A549 (cell line): ENCODE measurements at regions not wholly inside any gene's neighbourhood (a gene's known extent, or its start where the extent isn't known, plus 50 kb on each side); places are given as distances from the start of the nearest gene placed in this dataset.
A peak's percentile ranks its signal among the peaks of the same experiment; 100 is the strongest.

Source experiments
- ATAC-seq, 2 experiments: fragments of 200-7000 bp in 1 of 2; fragments of >200 bp in 1 of 2; cut with Nextera tagmentation in 1 of 2; cut with Tn5 transposase in 1 of 2; 3 replicates each; pipeline versions ENCODE4 v1.8.0 to v1.9.1; 2018 to 2020; ENCODE audit warnings: mild to moderate bottlenecking in 1 of 2, moderate library complexity in 1 of 2
- CTCF ChIA-PET: fragments of 300-600 bp; sonication (Branson Sonifier 250); formaldehyde crosslinking; extraction: SDS; loops from one replicate; lab custom pipeline; 2021; ENCODE audit warnings: antibody characterized with exemption, inconsistent platforms; lab: Yijun Ruan, JAX
- POLR2A ChIA-PET: fragments of 350-600 bp; formaldehyde crosslinking; extraction: SDS; loops from one replicate; lab custom pipeline; 2021; ENCODE audit warnings: antibody characterized with exemption, inconsistent platforms; lab: Yijun Ruan, JAX
- DNase-seq, 2 experiments: peaks; one replicate each; pipeline versions ENCODE4 v3.0.0 to v3.0.0-alpha.2; 2011 to 2016; ENCODE audit warnings: low read depth in 1 of 2, low spot score in 1 of 2
- FAIRE-seq: peaks from 2 replicates; lab custom pipeline; 2011; peaks lifted over from hg19 to GRCh38; lab: Jason Lieb, UNC
- H3K27ac ChIP-seq, 2 experiments: fragments of >200 bp; sonication (Bioruptor Twin); formaldehyde crosslinking; 3 replicates each; pipeline ENCODE4 v1.5.1; 2016 to 2017
- H3K4me1 ChIP-seq: fragments of >200 bp; sonication (Bioruptor Twin); formaldehyde crosslinking; 3 replicates; pipeline ENCODE4 v1.6.1; 2016
- H3K4me2 ChIP-seq: fragments of >200 bp; sonication (Bioruptor Twin); formaldehyde crosslinking; 3 replicates; pipeline ENCODE4 v1.6.1; 2016
- H3K4me3 ChIP-seq: fragments of >200 bp; sonication (Bioruptor Twin); formaldehyde crosslinking; 3 replicates; pipeline ENCODE4 v1.5.1; 2016
- H3K9me3 ChIP-seq: fragments of >200 bp; sonication (Bioruptor Twin); formaldehyde crosslinking; 3 replicates; pipeline ENCODE4 v1.6.1; 2016
- ATOH8 ChIP-seq: fragments of 250-450 bp; sonication (Bioruptor Pico); IDR thresholded peaks from 2 replicates; pipeline ENCODE4 v1.5.0; 2020; ENCODE audit warnings: low read depth, mild to moderate bottlenecking, moderate library complexity
- CBX2 ChIP-seq: fragments of 200-600 bp; sonication (generic); IDR thresholded peaks from 2 replicates; pipeline ENCODE4 v1.6.1; 2016; ENCODE audit warnings: low read depth, mild to moderate bottlenecking, borderline replicate concordance
- CEBPB ChIP-seq, 2 experiments: fragments of >200 bp in 1 of 2; sonication (Bioruptor Twin) in 1 of 2; formaldehyde crosslinking in 1 of 2; IDR thresholded peaks; 2 replicates each; pipeline ENCODE4 v1.6.1; 2012 to 2016
- CHD2 ChIP-seq: fragments of 150-350 bp; IDR thresholded peaks from 2 replicates; pipeline ENCODE4 v1.6.1; 2014; ENCODE audit warnings: low read length; ENCODE audit not compliant: partially characterized antibody
- EP300 ChIP-seq, 2 experiments: fragments of >200 bp; sonication (Bioruptor Twin); formaldehyde crosslinking; IDR thresholded peaks; 2 replicates in 1 of 2; 3 replicates in 1 of 2; pipeline ENCODE4 v1.6.1; 2016 to 2017
- FOSL2 ChIP-seq, 2 experiments: fragments of 450-650 bp in 1 of 2; fragments of >200 bp in 1 of 2; sonication (Bioruptor Twin) in 1 of 2; formaldehyde crosslinking; IDR thresholded peaks; 2 replicates each; pipeline versions ENCODE4 v1.5.0 to v1.6.1; 2016 to 2020; ENCODE audit warnings: mild to moderate bottlenecking in 1 of 2, moderate library complexity in 1 of 2
- FOXS1 ChIP-seq: fragments of 250-450 bp; sonication (Bioruptor Pico); IDR thresholded peaks from 2 replicates; pipeline ENCODE4 v1.5.0; 2020; ENCODE audit warnings: mild to moderate bottlenecking, moderate library complexity
- GATA3 ChIP-seq: IDR thresholded peaks from 2 replicates; pipeline ENCODE4 v1.6.1; 2012; ENCODE audit warnings: borderline replicate concordance
- HEYL ChIP-seq: fragments of 250-450 bp; sonication (Bioruptor Pico); IDR thresholded peaks from 2 replicates; pipeline ENCODE4 v1.8.0; 2021; ENCODE audit warnings: mild to moderate bottlenecking, moderate library complexity
- HOXB13 ChIP-seq: fragments of 250-450 bp; sonication (Bioruptor Pico); IDR thresholded peaks from 2 replicates; pipeline ENCODE4 v1.5.0; 2020; ENCODE audit warnings: low read depth, mild to moderate bottlenecking, moderate library complexity
- HOXB5 ChIP-seq: fragments of 250-450 bp; sonication (Bioruptor Pico); IDR thresholded peaks from 2 replicates; pipeline ENCODE4 v1.5.0; 2020; ENCODE audit warnings: mild to moderate bottlenecking, moderate library complexity
- JUN ChIP-seq, 2 experiments: fragments of >200 bp; sonication (Bioruptor Twin); formaldehyde crosslinking; IDR thresholded peaks; 2 replicates in 1 of 2; 3 replicates in 1 of 2; pipeline ENCODE4 v1.6.1; 2016 to 2017
- JUNB ChIP-seq: fragments of >200 bp; sonication (Bioruptor Twin); formaldehyde crosslinking; IDR thresholded peaks from 2 replicates; pipeline ENCODE4 v1.6.1; 2016
- KDM5A ChIP-seq: fragments of 200-600 bp; sonication (generic); IDR thresholded peaks from 2 replicates; pipeline ENCODE4 v1.6.1; 2016; ENCODE audit warnings: antibody characterized with exemption, mild to moderate bottlenecking
- POLR2AphosphoS2 ChIP-seq: conservative IDR thresholded peaks from 2 replicates; pipeline ENCODE4 v1.6.1; 2012; ENCODE audit warnings: low read length, improper control_type of control experiment, inconsistent platforms
- RFX5 ChIP-seq: fragments of 450-650 bp; IDR thresholded peaks from 2 replicates; pipeline ENCODE4 v1.7.1; 2014; ENCODE audit warnings: antibody characterized with exemption, mild to moderate bottlenecking, moderate library complexity
- SMC3 ChIP-seq: fragments of >200 bp; sonication (Bioruptor Twin); formaldehyde crosslinking; IDR thresholded peaks from 3 replicates; pipeline ENCODE4 v1.6.1; 2018; ENCODE audit warnings: inconsistent platforms
- WGBS: methylation state at CpG from one replicate; pipeline ENCODE4 v1.1.6; 2017; ENCODE audit errors: missing lambda C conversion rate; 5-methylcytosine and 5-hydroxymethylcytosine counted together
- TF ChIP-seq, protein P1 (sequence below): fragments of 200-600 bp; sonication (generic); IDR thresholded peaks from 2 replicates; pipeline ENCODE4 v1.6.1; 2016; ENCODE audit warnings: antibody characterized with exemption, mild to moderate bottlenecking, moderate library complexity
- TF ChIP-seq, protein P2 (sequence below): fragments of >200 bp; sonication (Bioruptor Twin); formaldehyde crosslinking; IDR thresholded peaks from 2 replicates; pipeline ENCODE4 v1.6.1; 2016
- TF ChIP-seq, protein P3 (sequence below): IDR thresholded peaks from 2 replicates; pipeline ENCODE4 v1.6.1; 2012

DNA sequence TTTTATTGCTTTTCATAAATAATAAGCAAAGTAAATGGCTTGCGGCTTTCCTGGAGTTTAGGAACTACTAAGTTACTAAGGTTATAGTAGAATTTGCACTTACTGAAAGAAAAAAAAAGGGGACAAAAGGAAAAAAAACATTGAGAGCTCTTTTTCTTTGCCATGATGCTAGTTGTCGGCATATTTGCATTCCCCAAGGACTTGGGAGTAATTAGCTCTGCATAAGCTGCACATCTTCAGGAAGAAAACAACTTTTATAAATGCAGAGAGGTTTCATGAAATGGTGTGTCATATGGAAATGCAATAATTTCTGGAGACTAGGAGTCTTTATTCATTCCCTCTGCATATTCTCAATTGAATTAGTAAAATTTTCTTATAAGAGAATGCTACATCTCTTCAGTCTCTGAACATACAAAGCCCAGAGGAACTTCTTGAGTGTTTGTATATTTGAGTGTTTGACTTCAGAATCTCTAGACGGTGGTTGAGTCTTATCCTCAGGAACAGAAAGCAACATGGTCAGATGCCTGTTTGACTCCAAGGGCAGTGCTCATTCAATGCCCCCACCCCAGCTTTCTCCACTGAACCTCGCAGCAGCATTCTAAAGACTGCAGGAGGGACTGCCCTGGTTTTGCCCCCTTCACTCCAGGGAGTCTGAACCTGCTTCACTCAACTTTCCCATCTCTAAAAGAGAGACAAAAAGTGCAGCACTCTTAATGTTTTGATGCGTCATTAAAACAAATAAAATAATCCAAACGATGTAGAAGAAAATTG is 158.9 kb upstream of the EEA1 start:
- H3K4me2 ChIP-seq = peak overlapping the region; percentile 16
- WGBS = 82% methylated on average over 6 of the region's 6 CpGs
- POLR2A ChIA-PET = no interaction called here
- TF ChIP-seq HEYL (CRISPR knock-in tag) (no peak), SMC3 (no peak), CHD2 (no peak), ATOH8 (no peak), POLR2AphosphoS2 (no peak), FOXS1 (CRISPR knock-in tag) (no peak), KDM5A (no peak), JUNB (no peak)
- TF ChIP-seq, protein P1, sequence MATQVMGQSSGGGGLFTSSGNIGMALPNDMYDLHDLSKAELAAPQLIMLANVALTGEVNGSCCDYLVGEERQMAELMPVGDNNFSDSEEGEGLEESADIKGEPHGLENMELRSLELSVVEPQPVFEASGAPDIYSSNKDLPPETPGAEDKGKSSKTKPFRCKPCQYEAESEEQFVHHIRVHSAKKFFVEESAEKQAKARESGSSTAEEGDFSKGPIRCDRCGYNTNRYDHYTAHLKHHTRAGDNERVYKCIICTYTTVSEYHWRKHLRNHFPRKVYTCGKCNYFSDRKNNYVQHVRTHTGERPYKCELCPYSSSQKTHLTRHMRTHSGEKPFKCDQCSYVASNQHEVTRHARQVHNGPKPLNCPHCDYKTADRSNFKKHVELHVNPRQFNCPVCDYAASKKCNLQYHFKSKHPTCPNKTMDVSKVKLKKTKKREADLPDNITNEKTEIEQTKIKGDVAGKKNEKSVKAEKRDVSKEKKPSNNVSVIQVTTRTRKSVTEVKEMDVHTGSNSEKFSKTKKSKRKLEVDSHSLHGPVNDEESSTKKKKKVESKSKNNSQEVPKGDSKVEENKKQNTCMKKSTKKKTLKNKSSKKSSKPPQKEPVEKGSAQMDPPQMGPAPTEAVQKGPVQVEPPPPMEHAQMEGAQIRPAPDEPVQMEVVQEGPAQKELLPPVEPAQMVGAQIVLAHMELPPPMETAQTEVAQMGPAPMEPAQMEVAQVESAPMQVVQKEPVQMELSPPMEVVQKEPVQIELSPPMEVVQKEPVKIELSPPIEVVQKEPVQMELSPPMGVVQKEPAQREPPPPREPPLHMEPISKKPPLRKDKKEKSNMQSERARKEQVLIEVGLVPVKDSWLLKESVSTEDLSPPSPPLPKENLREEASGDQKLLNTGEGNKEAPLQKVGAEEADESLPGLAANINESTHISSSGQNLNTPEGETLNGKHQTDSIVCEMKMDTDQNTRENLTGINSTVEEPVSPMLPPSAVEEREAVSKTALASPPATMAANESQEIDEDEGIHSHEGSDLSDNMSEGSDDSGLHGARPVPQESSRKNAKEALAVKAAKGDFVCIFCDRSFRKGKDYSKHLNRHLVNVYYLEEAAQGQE = no peak
- TF ChIP-seq, protein P2, sequence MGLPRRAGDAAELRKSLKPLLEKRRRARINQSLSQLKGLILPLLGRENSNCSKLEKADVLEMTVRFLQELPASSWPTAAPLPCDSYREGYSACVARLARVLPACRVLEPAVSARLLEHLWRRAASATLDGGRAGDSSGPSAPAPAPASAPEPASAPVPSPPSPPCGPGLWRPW = no peak
- TF ChIP-seq, protein P3, sequence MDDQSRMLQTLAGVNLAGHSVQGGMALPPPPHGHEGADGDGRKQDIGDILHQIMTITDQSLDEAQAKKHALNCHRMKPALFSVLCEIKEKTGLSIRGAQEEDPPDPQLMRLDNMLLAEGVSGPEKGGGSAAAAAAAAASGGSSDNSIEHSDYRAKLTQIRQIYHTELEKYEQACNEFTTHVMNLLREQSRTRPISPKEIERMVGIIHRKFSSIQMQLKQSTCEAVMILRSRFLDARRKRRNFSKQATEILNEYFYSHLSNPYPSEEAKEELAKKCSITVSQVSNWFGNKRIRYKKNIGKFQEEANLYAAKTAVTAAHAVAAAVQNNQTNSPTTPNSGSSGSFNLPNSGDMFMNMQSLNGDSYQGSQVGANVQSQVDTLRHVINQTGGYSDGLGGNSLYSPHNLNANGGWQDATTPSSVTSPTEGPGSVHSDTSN = no peak
- ATAC-seq (no peak), FAIRE-seq (no peak), DNase-seq (no peak)
- H3K9me3 ChIP-seq = peaks cover 9% of the 10 kb centered on the region; the same call in 2 of the 3 replicates
- no peak overlapping the region for H3K4me3 ChIP-seq
- H3K27ac ChIP-seq = peak overlapping the region; percentile 0 to 18; a peak in 1 of 6 replicates
- peaks cover 34% of the 10 kb centered on the region for H3K4me1 ChIP-seq
- CTCF ChIA-PET = interaction anchor here (0.6 to 1.2 kb wide), 2 partner anchors 11 to 188 kb away, joined by 3 to 5 read pairs; no protein-coding TSS in a partner anchor

DNA sequence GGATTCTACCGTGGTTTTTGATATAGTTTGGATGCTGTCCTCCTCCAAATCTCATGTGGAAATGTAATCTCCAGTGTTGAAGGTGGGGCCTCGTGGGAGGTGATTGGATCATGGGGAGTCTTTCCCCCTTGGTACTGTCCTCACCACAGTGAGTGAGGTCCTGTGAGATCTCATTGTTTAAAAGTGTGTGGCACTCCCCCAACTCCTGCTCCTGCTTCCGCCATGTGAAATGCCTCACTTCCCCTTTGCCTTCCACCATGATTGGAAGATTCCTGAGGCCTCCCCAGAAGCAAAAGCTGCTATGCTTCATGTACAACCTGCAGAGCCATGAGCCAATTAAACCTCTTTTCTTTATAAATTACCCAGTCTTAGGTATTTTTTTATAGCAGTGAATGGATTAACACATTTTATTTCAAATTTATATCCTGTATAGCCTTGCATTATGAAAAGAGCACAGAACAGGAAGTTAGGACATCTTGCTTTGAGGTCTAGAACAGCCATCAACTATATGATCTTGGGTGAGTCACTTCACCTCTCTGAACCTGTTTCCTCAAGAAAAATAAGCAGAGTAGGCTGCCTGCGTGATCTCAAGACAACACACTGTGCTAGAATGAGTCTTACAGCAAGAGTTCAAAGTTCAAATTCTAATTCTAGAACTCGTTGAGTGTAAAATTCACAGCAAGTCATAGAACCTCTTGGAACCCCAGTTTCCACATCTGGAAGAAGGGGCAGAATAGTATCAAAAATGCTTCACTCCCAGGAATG is 160.9 kb upstream of the EEA1 start:
- peak; percentile 94 for ATAC-seq
- Histone ChIP-seq H3K4me1 (peaks cover 34% of the 10 kb centered on the region), H3K4me2 (peak overlapping the region; percentile 68), H3K9me3 (peaks cover 9% of the 10 kb centered on the region; the same call in 2 of the 3 replicates), H3K4me3 (no peak overlapping the region), H3K27ac (peak overlapping the region; percentile 65 to 79)
- TF ChIP-seq RFX5 (no peak), JUNB (peak; percentile 37), HOXB13 (no peak), HOXB5 (CRISPR knock-in tag) (no peak), FOSL2 (IDR thresholded peaks at IDR 0.05) (peak; percentile 47; the same call in 1 of the 2 replicates), FOSL2 (CRISPR knock-in tag; IDR thresholded peaks at IDR 0.05) (peak; percentile 58), GATA3 (peak; percentile 14; the same call in 1 of the 2 replicates), CBX2 (no peak), CEBPB (IDR thresholded peaks at IDR 0.05) (peak; percentile 19 to 34; a peak in 3 of 4 replicates), JUN (IDR thresholded peaks at IDR 0.05) (0 out of 5 replicates have a peak, but pooled peaks of 1 of the 2 experiments have one; percentile 37), EP300 (IDR thresholded peaks at IDR 0.05) (0 out of 5 replicates have a peak, but pooled peaks of 1 of the 2 experiments have one; percentile 18)
- TF ChIP-seq, protein P1 = no peak
- peak; percentile 43 for FAIRE-seq
- ChIA-PET POLR2A (no interaction called here), CTCF (no interaction called here)
- 55% methylated on average over 5 of the region's 5 CpGs for WGBS
- DNase-seq = peak; percentile 21 to 83
